ENCODE measurements at regions not wholly inside any gene's neighbourhood (a gene's known extent, or its start where the extent isn't known, plus 50 kb on each side); places are given as distances from the start of the nearest gene placed in this dataset.

DNA sequence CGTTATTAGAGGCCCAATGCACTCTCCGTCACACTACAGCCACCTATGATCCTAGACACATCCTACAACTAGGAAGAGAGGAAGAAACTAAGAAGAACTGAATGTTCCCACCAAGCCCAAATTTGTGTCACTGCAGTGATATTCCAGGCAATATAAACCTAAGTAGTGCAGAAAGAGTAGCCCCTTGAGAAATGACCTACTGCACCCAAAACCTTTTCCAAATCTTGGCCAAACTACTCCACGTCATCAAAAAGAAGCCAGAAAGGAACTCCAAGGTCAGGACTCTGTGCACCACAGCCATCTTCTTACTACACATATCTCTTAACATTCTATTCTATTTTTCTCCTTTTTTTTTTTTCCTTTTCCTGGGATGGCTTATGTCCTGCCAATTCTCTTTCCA lies 60.2 kb downstream of the ADAMTS1 start:
- DNase-seq = no peak
- intact Hi-C loops (cut with DNase I) = no loop called here
- peak; percentile 67 for ATAC-seq (ENCODE audit: poor library complexity)

DNA sequence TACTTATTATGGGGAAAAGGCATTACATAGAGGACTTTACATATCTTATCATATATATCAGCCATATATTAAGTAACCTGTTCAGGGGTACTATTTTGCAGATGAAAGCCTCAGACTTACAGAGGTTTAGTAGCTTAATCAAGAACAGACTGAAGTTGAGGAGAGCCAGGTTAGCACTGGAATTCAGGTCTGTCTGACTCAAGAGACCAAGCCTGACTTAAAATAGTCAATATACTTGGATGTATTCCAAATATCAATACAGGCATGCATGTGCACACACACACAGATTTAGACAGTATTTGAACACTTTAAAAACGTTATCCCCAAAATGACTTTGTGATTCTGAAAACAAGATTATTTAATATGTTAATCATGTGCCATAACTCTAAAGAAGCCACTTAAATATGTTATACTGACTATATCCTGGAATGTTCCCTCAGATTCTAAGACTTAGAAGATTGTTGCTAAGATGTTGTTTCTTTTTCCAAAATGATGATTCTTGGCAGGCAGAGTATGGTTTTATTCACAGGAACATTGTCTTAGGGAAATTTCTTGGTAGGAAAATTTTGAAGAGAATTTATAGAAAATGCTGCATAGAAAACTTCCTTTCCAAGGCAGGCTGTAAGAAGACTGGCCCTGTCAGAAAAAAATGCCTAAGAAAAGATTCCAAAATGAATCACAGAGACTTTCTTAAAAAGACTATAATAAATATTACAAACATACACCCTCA lies 61.6 kb downstream of the ADAMTS1 start:
- intact Hi-C loops (cut with DNase I) = no loop called here
- no peak for ATAC-seq (ENCODE audit: poor library complexity)
- no peak for DNase-seq

DNA sequence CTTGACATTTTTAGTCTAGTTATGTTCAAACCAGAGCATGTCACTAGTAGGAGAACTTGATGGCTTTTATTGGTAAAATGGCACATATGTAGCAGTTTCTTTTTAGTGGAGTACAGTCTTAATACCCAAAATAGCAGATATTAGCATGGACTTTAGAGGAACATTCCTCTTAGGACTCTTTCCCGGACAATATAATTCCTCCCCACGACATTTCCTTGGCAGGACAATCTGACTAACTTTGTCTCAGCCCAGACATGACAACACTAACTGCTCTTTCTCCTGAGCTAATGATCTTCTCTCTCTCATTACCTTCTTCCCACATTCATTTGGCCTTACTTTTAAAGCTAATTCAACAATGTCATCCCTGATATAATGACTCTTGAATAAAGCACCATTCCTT lies 62.5 kb downstream of the ADAMTS1 start:
- intact Hi-C loops (cut with DNase I) = no loop called here
- DNase-seq (no peak), ATAC-seq (ENCODE audit: poor library complexity) (peak; percentile 42)

GRCh38 chr21:26782331-26782730 lies 62.9 kb downstream of the ADAMTS1 start:
- peak; percentile 65 for ATAC-seq (ENCODE audit: poor library complexity)
- DNase-seq = no peak
- intact Hi-C loops (cut with DNase I) = no loop called here

DNA sequence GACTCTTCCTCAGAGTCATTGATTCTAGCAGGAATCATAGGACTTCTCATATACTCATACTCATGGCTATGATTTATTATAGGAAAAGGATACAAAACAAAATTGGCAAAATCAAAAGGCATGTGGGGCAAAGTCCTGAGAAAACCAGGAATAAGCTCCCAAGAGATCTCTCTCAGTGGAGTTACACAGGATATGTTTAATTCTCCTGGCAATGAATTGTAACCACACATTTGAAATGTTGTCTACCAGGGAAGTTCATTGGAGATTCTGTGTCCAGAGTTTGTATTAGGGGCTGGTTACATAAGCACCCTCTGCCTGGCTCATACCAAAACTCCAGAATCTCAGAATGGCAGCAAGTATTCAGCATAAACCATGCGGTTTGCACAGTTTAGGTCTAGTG lies 63.9 kb downstream of the ADAMTS1 start:
- intact Hi-C loops (cut with DNase I) = no loop called here
- no peak for DNase-seq
- no peak for ATAC-seq (ENCODE audit: poor library complexity)

GRCh38 chr21:26777166-26777565 lies 68.0 kb downstream of the ADAMTS1 start:
- ATAC-seq (ENCODE audit: poor library complexity) (no peak), DNase-seq (no peak)
- intact Hi-C loops (cut with DNase I) = no loop called here

- intact Hi-C loops (cut with DNase I) = no loop called here
- ATAC-seq (ENCODE audit: poor library complexity) = no peak
- no peak for DNase-seq
Observed at GRCh38 chr21:26776310-26777021, 68.7 kb downstream of the ADAMTS1 start.

DNA sequence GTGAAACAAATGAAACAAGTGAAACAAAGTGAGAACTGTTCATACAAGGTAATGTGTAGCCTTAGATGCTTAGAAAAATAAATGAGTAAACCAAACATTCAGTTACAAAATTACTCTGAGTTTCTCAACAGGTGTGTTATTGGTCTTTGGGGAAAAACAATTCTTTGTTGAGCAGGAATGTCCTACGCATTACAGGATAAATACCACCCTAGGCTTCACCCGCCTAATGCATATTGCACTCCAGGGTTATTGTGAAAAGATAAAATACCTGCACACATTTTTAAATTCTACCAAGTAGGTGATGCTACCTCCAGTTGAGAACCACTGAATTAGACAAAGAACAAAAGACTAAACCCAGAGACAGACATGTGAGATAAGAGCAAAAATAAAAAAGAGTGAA lies 72.2 kb downstream of the ADAMTS1 start:
- ATAC-seq (ENCODE audit: poor library complexity) (no peak), DNase-seq (no peak)
- intact Hi-C loops (cut with DNase I) = loop anchor here (5.0 kb wide), 1 partner anchor 69 kb away; no protein-coding TSS in a partner anchor

GRCh38 chr21:26769613-26770188 lies 75.5 kb downstream of the ADAMTS1 start:
- DNase-seq (no peak), ATAC-seq (ENCODE audit: poor library complexity) (no peak)
- intact Hi-C loops (cut with DNase I) = loop anchor here (5.0 to 10.0 kb wide), 2 partner anchors 73 to 935 kb away; no protein-coding TSS in a partner anchor

DNA sequence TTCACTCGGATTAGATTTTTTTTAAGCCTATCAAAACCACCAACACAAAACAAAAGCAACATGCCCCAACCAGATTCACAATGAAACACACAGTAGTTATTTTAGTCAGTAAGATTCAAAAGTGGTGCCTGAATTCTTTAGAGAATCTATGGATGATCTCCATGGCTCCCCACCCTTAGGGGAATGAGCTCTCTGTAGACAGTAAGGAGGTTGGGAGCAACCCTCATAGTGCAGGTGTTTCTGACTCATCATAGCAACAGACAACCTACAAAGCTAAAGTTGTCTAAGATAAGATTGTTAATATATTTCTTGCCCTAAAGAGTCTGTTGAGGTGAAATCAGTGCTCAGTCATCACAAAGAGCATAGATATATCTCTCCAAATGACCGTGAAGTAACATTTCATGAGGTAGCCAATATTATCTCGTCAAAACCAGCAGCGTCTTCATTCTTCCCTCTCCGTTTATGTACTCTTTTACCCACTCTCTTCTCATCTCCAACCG lies 78.3 kb downstream of the ADAMTS1 start:
- intact Hi-C loops (cut with DNase I) = loop anchor here (10.0 kb wide), 1 partner anchor 938 kb away; no protein-coding TSS in a partner anchor
- no peak for DNase-seq
- ATAC-seq (ENCODE audit: poor library complexity) = no peak

DNA sequence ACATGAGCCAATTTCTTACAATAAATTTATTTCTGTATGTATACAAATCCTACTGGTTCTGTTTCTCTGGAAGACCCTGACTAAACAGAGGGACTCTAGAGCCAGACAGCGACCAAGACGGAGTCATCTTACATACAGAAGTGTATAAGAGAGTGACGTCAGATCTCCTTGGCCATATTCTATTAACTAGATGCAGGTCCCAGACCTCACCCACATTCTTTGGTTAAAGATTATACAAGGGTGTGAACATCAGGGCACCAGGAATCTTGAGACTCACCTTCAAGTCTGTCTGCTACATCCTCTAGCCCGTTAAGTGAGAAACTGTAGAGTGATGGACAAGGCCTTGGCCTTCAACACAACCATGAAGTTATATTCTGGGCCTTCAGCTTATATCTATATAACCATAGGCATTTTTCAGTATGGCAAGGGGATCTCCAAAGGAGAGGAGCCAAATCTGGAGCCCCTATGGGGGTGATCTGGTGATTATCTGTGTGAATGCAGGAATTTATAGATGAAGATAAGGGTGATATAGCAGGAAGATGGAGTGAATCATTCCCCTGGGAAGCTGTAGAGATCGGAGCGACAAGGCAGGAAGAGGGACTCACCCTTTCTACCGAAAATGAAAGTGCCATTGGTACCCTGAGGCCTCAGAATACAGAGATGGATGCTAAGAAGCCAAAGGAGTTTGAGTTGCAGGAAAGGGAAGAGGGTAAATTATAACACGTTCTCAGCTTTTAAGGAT lies 83.9 kb downstream of the ADAMTS1 start:
- intact Hi-C loops (cut with DNase I) = loop anchor here (10.0 kb wide), 1 partner anchor 943 kb away; no protein-coding TSS in a partner anchor
- ATAC-seq (ENCODE audit: poor library complexity) (no peak), DNase-seq (no peak)

DNA sequence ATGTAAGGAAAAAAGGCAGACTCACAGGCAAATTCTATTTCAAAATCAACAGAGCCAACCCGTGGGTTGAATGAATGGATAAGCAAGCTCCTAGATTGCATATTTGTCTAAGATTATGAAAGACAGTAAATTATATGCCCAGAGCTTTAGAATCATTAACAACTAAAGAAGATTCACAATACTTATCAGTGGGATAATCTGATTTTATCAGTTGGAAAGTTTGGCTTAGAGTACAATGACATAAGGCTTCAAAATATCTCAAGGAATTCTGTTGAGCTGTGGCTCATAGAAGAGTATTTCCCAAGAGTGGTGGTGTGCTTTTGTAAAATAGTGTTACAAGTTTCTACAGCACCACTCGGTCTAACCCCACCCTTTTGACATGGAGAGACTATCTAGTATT lies 85.5 kb downstream of the ADAMTS1 start:
- DNase-seq = no peak
- ATAC-seq (ENCODE audit: poor library complexity) = no peak
- intact Hi-C loops (cut with DNase I) = loop anchor here (10.0 kb wide), 1 partner anchor 945 kb away; no protein-coding TSS in a partner anchor

DNA sequence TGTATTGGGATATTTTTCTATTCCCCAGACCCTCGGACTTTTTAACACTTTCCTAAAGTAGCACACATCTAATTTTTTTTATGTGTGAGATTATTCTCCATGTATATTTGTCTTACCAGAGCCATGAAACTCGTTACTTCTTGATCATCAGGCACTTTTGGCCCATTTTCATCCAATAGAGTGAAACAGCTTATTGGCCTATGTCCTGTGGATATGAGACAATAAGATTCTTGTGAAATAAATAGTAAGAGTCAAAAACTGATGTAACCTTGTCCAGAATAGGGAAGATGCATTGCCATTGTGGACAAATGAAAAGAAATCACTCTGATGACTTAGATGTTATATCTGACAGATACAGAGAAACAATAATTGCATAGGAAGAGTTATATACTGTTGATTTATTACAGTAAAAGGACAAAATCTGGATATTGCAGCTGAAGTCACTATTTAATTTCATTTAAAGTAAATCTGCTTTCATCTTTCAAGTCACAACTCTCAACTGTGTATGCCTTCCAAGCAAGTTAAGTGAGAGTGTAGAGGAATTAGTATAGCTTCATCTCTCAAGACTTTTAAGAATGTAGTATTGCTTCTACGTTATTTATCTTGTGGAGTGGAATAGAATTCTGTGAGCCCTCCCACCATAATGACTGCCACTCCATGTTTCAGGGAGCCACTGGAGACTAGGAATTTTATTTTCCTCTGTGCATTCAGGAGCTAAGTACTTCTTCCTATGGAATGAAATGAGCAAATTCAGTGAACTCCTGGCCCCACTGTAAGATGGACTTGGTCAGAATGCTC lies 86.9 kb downstream of the ADAMTS1 start:
- DNase-seq = no peak
- intact Hi-C loops (cut with DNase I) = no loop called here
- ATAC-seq (ENCODE audit: poor library complexity) = no peak

DNA sequence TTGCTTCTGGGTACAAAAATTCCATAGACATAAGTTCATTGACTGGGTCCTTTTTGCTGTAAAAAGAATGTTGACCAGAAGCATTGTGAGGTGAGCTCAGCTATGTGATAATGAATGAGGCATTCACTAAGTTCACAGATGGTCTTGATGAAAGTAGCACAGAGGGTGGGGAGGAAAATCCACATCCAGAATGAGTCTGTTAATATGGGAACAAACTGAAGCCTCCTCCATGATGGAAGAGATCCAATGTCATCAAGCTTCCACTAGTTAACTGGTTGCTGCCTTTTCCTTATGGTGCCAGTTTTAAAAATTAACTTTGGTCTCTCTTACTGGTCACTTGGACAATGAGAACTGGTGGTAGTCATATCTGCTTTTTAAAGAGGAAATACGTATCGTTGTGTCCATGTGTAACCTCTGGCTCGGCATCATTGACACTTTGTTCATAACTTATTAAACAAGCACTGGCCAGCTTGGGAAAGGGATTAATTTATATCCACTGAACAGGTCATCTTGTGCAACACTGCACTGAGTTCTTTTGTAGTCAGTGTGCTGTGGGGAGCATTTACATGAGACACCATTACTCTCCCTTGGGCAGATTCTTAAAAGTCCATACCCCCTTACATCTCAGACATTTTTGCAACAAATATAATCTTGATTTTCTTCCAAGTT lies 88.6 kb downstream of the ADAMTS1 start:
- DNase-seq = no peak
- no peak for ATAC-seq (ENCODE audit: poor library complexity)
- intact Hi-C loops (cut with DNase I) = no loop called here

- intact Hi-C loops (cut with DNase I) = no loop called here
- no peak for DNase-seq
- ATAC-seq (ENCODE audit: poor library complexity) = no peak
Observed at GRCh38 chr21:26754853-26755252, 90.4 kb downstream of the ADAMTS1 start.

DNA sequence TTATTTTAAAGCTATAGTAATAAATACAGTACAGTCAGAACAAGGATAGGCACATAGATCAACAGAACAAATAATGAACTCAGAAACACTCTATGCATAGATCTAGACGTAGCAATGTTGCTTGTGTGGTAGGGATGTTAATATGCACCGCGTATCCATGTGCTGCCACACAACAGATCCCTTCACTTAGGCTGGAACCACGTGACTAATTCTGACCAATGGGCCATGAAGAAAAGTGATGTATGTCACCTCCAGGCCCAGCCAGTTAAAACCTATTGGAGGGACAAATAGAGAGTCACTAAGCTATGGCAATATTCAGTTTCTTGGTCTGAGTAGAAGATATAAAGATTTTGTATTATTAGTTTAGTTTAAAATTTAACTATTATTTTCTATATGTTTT lies 91.4 kb downstream of the ADAMTS1 start:
- ATAC-seq (ENCODE audit: poor library complexity) = no peak
- no peak for DNase-seq
- intact Hi-C loops (cut with DNase I) = no loop called here

DNA sequence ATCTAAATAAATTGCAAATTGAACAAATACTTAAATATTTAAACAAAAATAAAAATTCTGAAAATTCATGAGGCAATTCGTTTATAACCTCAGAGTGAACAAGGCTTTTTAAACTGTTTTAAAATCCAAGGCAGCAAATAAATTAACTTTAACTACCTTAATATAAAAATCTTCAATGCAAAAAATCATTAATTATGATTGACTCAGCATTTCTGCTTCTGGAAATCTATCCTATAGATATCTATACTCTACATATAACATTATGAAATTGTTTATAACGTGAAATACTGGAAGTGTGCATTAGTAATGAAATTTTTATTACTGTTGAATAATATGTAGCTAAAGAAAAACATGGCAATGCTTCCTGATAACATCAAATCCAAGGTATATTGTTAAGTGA lies 92.4 kb downstream of the ADAMTS1 start:
- ATAC-seq (ENCODE audit: poor library complexity) = no peak
- no peak for DNase-seq
- intact Hi-C loops (cut with DNase I) = no loop called here

- intact Hi-C loops (cut with DNase I) = no loop called here
Observed at GRCh38 chr21:26751305-26751704, 93.9 kb downstream of the ADAMTS1 start.

More at GRCh38 chr21:26751305-26751704, 93.9 kb downstream of the ADAMTS1 start:
- ATAC-seq (ENCODE audit: poor library complexity) = no peak
- no peak for DNase-seq
